PC-3 (cell line): ENCODE measurements at regions not wholly inside any gene's neighbourhood (a gene's known extent, or its start where the extent isn't known, plus 50 kb on each side); places are given as distances from the start of the nearest gene placed in this dataset.

Experiments
- CTCF ChIP-seq: fragments of 300-600 bp; sonication (generic); conservative IDR thresholded peaks from 2 replicates; pipeline ENCODE4 v1.5.1; 2017; ENCODE audit warnings: antibody characterized with exemption, low read depth, mild to moderate bottlenecking, low read length
- EZH2 ChIP-seq: fragments of 300-600 bp; sonication (generic); IDR thresholded peaks from one replicate; pipeline ENCODE4 v1.6.1; 2017; ENCODE audit warnings: antibody characterized with exemption, mild to moderate bottlenecking, low read length; ENCODE audit not compliant: unreplicated experiment

- TF ChIP-seq EZH2 (no peak), CTCF (no peak)
Observed at GRCh38 chr5:121783700-121784099, 68.0 kb upstream of the FTMT start.
